Mononuclear cell (primary cell): ENCODE measurements at regions not wholly inside any gene's neighbourhood (a gene's known extent, or its start where the extent isn't known, plus 50 kb on each side); places are given as distances from the start of the nearest gene placed in this dataset.
"Not testable (repeated sequence)": the region's sequence is repeated elsewhere in the genome, so short reads cannot be mapped to it uniquely, and the experiment has no call there.

Experiments used
- H3K27me3 ChIP-seq: 2 replicates; pipeline ENCODE4 v1.6.0; 2011; ENCODE audit warnings: low read length, control low read depth; ENCODE audit not compliant: insufficient read depth
- H3K4me1 ChIP-seq: 2 replicates; pipeline ENCODE4 v1.5.1; 2011; ENCODE audit warnings: mild to moderate bottlenecking, low read length, control low read depth; ENCODE audit not compliant: insufficient read depth
- H3K4me3 ChIP-seq: 2 replicates; pipeline ENCODE4 v1.5.1; 2011; ENCODE audit warnings: mild to moderate bottlenecking, low read length, moderate library complexity
- H3K9me3 ChIP-seq: 2 replicates; pipeline ENCODE4 v1.5.1; 2011; ENCODE audit warnings: low read depth, mild to moderate bottlenecking, control low read depth, low read length

DNA sequence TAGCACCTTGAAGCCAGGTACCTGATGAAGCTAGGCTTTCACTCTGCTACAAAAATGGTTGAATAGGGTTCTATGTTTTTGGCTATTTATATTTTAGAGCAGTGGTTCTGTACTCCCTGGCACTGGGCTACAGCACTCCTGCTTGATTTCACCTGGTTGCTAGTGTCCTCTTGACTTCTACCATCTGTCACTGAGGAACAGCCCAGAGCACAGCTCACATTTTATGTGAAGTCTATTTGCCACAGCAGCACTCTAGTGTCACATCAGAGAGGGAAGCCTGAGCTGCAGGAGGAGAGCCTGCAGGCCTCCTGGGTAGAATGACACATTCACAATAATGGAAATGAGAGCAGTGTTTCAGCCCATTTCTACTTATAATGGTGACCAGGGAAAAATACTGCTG is 184.2 kb downstream of the ZNF486 start:
- Histone ChIP-seq H3K27me3 (no peaks in the 10 kb centered on the region), H3K9me3 (no peaks in the 10 kb centered on the region), H3K4me1 (no peaks in the 10 kb centered on the region), H3K4me3 (no peak overlapping the region)

DNA sequence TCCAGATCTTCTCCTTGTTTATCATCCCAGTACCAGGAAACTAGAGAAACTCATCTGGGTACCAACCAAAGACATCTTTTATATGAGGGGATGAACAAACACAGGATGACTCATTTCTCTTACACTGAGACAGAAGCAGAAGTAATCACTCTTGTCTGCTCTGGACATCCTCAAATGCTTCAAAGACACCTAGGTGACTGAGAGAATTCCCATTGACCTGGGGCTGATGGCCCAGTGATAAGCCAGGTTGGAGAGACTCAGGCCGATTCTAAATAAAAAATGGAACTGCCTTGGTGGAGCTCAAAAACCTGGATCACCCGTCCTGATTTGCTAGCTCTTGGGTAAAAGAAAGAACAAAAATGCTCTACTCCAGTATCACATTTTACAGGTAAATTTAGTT is 182.2 kb downstream of the ZNF486 start:
- Histone ChIP-seq H3K27me3 (no peaks in the 10 kb centered on the region), H3K4me1 (no peaks in the 10 kb centered on the region), H3K9me3 (no peaks in the 10 kb centered on the region), H3K4me3 (no peak overlapping the region)

- H3K27me3 ChIP-seq: no peaks in the 10 kb centered on the region
- no peak overlapping the region for H3K4me3 ChIP-seq
- no peaks in the 10 kb centered on the region for H3K9me3 ChIP-seq
- H3K4me1 ChIP-seq: no peaks in the 10 kb centered on the region
Observed at GRCh38 chr19:20339444-20339843, 172.4 kb downstream of the ZNF486 start.

DNA sequence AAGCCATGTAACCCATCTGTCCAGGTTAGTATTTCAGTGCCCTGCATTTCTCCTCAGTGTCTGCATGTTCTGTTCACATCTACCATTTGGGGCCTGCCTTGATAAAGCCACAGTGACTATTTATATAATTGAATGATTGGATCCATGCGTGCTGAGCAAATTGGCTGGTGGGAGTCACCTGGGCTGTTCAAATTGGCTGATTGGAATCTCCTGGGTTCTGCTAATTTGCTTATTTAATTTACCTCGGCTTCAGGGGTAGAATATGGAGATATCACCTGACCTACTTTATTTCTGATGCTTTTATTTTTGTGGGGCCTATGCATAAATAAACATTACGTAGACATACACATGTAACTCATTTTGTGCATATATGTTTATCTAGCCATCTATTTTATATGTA is 167.7 kb downstream of the ZNF486 start:
- Histone ChIP-seq H3K4me1 (no peaks in the 10 kb centered on the region), H3K4me3 (no peak overlapping the region), H3K9me3 (no peaks in the 10 kb centered on the region), H3K27me3 (no peaks in the 10 kb centered on the region)

DNA sequence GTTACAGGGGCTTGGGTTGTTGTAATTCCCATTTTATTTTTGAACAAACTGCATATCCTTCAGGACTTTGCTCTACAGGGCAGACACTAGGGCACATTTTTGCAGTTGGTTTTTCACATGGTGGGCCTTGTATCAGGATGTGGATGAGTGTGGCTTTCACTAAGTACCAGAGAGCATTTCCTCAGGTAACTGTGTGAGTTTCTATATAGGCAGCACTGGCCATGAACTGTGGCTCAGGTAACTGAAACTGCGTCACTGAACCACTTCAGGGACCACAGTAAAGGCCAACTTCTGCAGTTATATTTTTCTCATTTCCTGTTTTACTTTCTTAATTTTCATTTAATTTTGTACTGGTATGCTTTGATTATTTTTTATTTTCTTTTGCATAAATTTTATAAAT is 166.5 kb downstream of the ZNF486 start:
- Histone ChIP-seq H3K27me3 (no peaks in the 10 kb centered on the region), H3K9me3 (no peaks in the 10 kb centered on the region), H3K4me1 (no peaks in the 10 kb centered on the region), H3K4me3 (no peak overlapping the region)

DNA sequence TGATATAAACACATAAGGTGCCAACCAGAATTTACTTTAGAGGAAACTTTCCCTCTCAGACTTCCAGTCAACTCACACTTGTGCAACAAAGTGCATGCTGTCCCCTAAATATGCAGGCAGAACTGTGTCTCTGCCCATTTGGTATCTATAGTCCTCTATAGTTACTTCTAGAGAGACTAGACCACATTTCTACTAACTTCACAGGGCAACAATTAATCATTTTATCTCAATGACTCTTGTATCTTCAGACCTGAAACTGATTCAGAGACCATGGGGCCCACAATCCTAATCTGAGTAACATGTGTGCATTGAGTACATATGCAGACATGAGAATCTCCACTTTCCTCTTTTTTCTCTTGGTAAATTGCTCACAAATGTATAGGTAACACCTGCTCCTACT is 158.1 kb downstream of the ZNF486 start:
- no peaks in the 10 kb centered on the region for H3K27me3 ChIP-seq
- H3K4me3 ChIP-seq: no peak overlapping the region
- H3K4me1 ChIP-seq: no peaks in the 10 kb centered on the region
- no peaks in the 10 kb centered on the region for H3K9me3 ChIP-seq

- Histone ChIP-seq H3K4me3 (no peak overlapping the region), H3K27me3 (no peaks in the 10 kb centered on the region), H3K4me1 (no peaks in the 10 kb centered on the region), H3K9me3 (no peaks in the 10 kb centered on the region)
Observed at GRCh38 chr19:20321139-20321763, 154.2 kb downstream of the ZNF486 start.

GRCh38 chr19:20320191-20320590 is 153.2 kb downstream of the ZNF486 start:
- Histone ChIP-seq H3K4me1 (no peaks in the 10 kb centered on the region), H3K9me3 (no peaks in the 10 kb centered on the region), H3K4me3 (no peak overlapping the region), H3K27me3 (no peaks in the 10 kb centered on the region)

DNA sequence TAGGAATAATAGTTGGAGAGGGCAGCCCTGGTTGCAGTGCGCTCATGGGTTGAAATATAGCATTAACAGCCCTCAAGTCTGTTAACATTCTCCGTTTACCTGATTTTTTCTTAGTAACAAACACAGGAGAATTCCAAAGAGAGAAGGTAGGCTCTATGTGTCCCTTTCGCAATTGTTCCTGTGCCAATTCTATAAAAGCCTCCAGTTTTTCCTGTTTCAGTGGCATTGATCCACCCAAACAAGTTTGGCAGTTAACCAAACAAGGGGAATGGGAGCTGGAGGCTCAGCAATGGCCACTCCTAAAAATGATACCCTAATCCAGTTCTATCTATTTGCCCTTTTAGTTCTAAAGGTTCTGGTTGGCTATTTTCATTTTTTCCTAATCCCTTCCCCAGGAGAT is 151.6 kb downstream of the ZNF486 start:
- H3K4me3 ChIP-seq: no peak overlapping the region
- no peaks in the 10 kb centered on the region for H3K27me3 ChIP-seq
- H3K4me1 ChIP-seq: no peaks in the 10 kb centered on the region
- no peaks in the 10 kb centered on the region for H3K9me3 ChIP-seq

DNA sequence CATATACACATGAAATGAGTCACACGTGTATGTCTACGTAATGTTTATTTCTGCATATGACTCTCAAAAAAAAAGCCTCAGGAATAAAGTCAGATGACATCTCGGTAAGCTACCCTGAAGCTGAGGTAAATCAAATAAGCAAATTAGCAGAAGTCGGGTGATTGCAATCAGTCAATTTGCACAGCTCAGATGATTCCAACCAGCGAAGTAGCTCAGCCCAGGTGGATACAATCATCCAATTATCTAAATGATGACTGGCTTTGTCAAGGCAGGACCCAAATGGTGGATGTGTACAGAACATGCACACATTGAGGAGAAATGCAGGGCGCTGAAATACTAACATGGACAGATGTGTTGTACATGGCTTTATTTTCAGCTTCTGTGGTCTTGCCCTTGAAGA is 148.5 kb downstream of the ZNF486 start:
- H3K4me1 ChIP-seq: no peaks in the 10 kb centered on the region
- no peak overlapping the region for H3K4me3 ChIP-seq
- no peaks in the 10 kb centered on the region for H3K27me3 ChIP-seq
- no peaks in the 10 kb centered on the region for H3K9me3 ChIP-seq

DNA sequence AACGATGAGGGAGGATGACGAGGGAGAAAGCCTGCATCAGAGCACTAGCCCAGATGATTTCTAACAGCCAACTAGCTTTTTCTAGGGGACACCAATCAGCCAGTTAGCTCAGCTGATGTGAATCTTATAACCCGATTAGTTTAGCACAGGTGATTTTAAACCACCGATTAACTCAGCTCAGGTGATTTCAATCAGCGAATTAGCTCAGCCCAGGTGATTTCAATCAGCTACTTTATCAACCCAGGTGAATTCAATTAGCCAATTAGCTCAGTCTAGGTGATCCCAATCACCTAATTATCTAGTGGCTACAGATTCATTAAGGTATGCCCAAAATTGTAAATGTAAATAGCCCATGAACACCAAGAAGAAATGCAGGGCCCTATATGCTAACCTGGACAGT is 146.9 kb downstream of the ZNF486 start:
- Histone ChIP-seq H3K4me3 (no peak overlapping the region), H3K4me1 (no peaks in the 10 kb centered on the region), H3K9me3 (no peaks in the 10 kb centered on the region), H3K27me3 (no peaks in the 10 kb centered on the region)

DNA sequence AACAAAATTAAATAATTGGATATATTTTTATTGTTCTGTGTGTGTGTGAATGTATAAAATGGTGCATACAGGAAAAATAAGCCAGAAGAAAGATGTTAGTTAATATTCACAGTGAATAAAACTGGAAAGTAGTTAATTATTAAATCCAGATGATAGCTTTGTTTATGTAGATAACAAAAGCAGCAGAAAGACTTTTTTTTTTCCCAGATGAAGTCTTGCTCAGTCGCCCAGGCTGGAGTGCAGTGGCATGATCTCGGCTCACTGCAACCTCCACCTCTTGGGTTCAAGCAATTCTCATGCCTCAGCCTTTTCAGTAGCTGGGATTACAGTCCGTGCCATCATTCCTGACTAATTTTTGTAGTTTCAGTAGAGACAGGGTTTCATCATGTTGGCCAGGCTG is 140.1 kb downstream of the ZNF486 start:
- no peaks in the 10 kb centered on the region for H3K27me3 ChIP-seq
- H3K4me1 ChIP-seq: no peaks in the 10 kb centered on the region
- no peak overlapping the region for H3K4me3 ChIP-seq
- H3K9me3 ChIP-seq: peaks cover 17% of the 10 kb centered on the region

GRCh38 chr19:20296314-20296713 is 129.3 kb downstream of the ZNF486 start:
- not testable (repeated sequence) for H3K4me1 ChIP-seq, H3K9me3 ChIP-seq, H3K27me3 ChIP-seq, H3K4me3 ChIP-seq

DNA sequence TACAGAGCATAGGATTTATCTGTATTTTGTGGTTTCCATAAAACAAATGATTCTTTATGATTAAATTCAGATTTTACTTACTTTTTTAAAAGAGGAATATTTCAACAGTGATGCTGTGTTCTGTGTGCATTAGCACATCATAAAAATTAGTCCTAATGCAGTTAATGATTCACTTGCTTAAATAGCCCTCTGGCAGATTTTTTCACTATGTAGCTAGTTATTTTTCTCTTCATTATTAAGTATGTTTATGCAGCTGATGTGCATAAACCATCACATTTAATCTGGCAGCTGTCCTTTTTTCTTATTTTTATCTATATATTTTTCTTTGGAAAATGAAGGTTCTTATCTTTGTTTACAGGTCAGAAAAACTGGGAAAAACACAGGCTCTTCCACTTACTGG is 127.2 kb downstream of the ZNF486 start:
- H3K9me3 ChIP-seq: no peaks in the 10 kb centered on the region
- H3K4me1 ChIP-seq: no peaks in the 10 kb centered on the region
- no peaks in the 10 kb centered on the region for H3K27me3 ChIP-seq
- H3K4me3 ChIP-seq: no peak overlapping the region

DNA sequence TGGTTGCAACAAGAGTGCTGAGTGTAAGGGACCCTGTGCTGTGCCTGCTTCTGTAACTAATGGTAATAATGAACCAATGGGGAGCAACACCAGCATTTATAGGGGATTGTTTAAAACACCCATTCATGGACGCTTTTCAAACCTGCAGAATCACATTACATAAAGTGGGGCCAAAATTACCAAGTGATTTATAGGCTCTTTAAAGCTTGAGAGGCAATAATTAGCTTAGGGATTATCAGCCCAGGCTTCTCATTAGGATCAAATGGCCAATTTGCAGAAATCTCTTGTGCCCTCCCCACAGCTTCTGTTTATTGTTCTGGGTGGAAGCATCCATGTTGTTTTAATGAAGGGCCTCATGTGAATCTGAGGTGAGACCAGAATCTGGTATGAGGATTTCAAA is 125.5 kb downstream of the ZNF486 start:
- not testable (repeated sequence) for H3K27me3 ChIP-seq, H3K9me3 ChIP-seq, H3K4me1 ChIP-seq

DNA sequence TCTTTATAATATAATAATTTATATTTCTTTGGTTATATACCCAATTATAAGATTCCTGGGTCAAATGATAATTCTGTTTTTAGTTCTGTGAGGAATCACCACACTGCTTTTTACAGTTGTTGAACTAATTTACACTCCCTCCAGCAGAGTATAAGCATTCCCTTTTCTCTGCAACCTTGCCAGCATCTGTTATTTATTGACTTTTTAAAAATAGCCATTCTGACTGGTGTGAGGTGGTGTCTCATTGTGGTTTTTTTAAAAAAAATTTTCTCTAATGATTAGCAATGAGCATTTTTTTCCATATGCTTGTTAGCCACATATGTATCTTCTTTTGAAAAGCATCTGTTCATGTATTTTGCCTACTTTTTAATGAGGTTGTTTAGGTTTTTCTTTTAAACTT is 122.2 kb downstream of the ZNF486 start:
- H3K4me3 ChIP-seq: no peak overlapping the region
- no peaks in the 10 kb centered on the region for H3K9me3 ChIP-seq
- H3K27me3 ChIP-seq: no peaks in the 10 kb centered on the region
- no peaks in the 10 kb centered on the region for H3K4me1 ChIP-seq

More for the DNA sequence above, 125.5 kb downstream of the ZNF486 start:
- not testable (repeated sequence) for H3K4me3 ChIP-seq

DNA sequence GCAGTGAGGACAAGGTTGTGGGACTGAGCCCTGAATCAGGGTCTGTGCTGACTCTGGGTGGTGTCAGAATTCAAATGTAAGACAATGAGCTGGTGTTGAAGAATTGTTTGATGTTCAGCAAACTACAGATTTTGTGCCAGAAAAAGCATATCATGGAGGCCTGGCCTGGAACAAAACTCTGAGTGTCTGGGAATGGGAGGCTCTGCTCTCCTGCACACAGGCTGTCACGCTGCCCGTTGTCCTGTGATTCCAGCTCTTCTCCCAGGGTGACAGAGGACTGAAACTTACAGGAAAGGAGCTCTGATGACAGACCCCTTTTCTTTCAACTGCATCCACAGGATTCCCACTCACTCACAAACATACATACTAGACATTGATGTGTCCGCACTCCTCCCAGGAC is 120.1 kb downstream of the ZNF486 start:
- H3K9me3 ChIP-seq: no peaks in the 10 kb centered on the region
- no peaks in the 10 kb centered on the region for H3K27me3 ChIP-seq
- no peaks in the 10 kb centered on the region for H3K4me1 ChIP-seq

More for the DNA sequence above, 120.1 kb downstream of the ZNF486 start:
- no peak overlapping the region for H3K4me3 ChIP-seq
